GM23338 (cell line): ENCODE measurements at regions not wholly inside any gene's neighbourhood (a gene's known extent, or its start where the extent isn't known, plus 50 kb on each side); places are given as distances from the start of the nearest gene placed in this dataset.

Experiments used
- ATAC-seq: fragments of 200-7000 bp; cut with Tn5 transposase; 3 replicates; pipeline ENCODE4 v1.9.1; 2020
- DNase-seq: peaks from one replicate; pipeline ENCODE4 v3.0.0-alpha.2; 2015; ENCODE audit warnings: low spot score
- H2AFZ ChIP-seq: fragments of 200-600 bp; sonication (generic); 2 replicates; pipeline ENCODE4 v1.8.0; 2016; ENCODE audit warnings: antibody characterized with exemption, mild to moderate bottlenecking, moderate library complexity
- H3F3A ChIP-seq: fragments of 200-600 bp; sonication (generic); replicated peaks from 2 replicates; pipeline ENCODE4 v1.8.0; 2017; ENCODE audit warnings: antibody characterized with exemption, mixed run types, low read depth
- H3K27ac ChIP-seq: fragments of 200-600 bp; sonication (generic); 2 replicates; pipeline ENCODE4 v1.6.1; 2016; ENCODE audit warnings: low read depth
- H3K27me3 ChIP-seq: fragments of 200-600 bp; sonication (generic); 2 replicates; pipeline ENCODE4 v1.8.0; 2016; ENCODE audit warnings: mild to moderate bottlenecking, mixed run types, moderate library complexity; ENCODE audit not compliant: insufficient read depth
- H3K36me3 ChIP-seq: fragments of 200-600 bp; sonication (generic); 2 replicates; pipeline ENCODE4 v1.8.0; 2016; ENCODE audit warnings: mild to moderate bottlenecking; ENCODE audit not compliant: insufficient read depth
- H3K4me1 ChIP-seq: fragments of 200-600 bp; sonication (generic); 2 replicates; pipeline ENCODE4 v1.8.0; 2016; ENCODE audit warnings: mild to moderate bottlenecking, moderate library complexity; ENCODE audit not compliant: insufficient read depth
- H3K4me2 ChIP-seq: fragments of 200-600 bp; sonication (generic); 2 replicates; pipeline ENCODE4 v1.7.1; 2017; ENCODE audit warnings: mixed run types
- H3K4me3 ChIP-seq: fragments of 200-600 bp; sonication (generic); 2 replicates; pipeline ENCODE4 v1.6.1; 2016; ENCODE audit warnings: mixed run types
- H3K79me2 ChIP-seq: fragments of 200-600 bp; sonication (generic); replicated peaks from 2 replicates; pipeline ENCODE4 v1.8.0; 2017; ENCODE audit warnings: mild to moderate bottlenecking; ENCODE audit not compliant: insufficient read depth
- H3K9me2 ChIP-seq: fragments of 200-600 bp; sonication (generic); 2 replicates; pipeline ENCODE4 v1.8.0; 2017; ENCODE audit not compliant: insufficient read depth
- H4K20me1 ChIP-seq: fragments of 200-600 bp; sonication (generic); replicated peaks from 2 replicates; pipeline ENCODE4 v1.8.0; 2017; ENCODE audit warnings: mild to moderate bottlenecking; ENCODE audit not compliant: insufficient read depth
- H3K27ac Mint-ChIP-seq: 2 replicates; pipeline ENCODE4 v1.8.0; 2020; ENCODE audit warnings: inconsistent platforms, mild to moderate bottlenecking, moderate library complexity, mixed read lengths
- H3K27me3 Mint-ChIP-seq: 3 replicates; pipeline ENCODE4 v1.8.0; 2022; ENCODE audit warnings: low read depth, mild to moderate bottlenecking, moderate library complexity, mixed read lengths, inconsistent platforms; ENCODE audit not compliant: insufficient read depth, poor library complexity
- H3K36me3 Mint-ChIP-seq: 3 replicates; pipeline ENCODE4 v1.8.0; 2021; ENCODE audit warnings: low read depth, mild to moderate bottlenecking, inconsistent platforms, moderate library complexity, mixed read lengths
- H3K4me1 Mint-ChIP-seq: 3 replicates; pipeline ENCODE4 v1.8.0; 2020; ENCODE audit warnings: mild to moderate bottlenecking, inconsistent platforms, mixed read lengths
- H3K4me3 Mint-ChIP-seq: 3 replicates; pipeline ENCODE4 v1.8.0; 2021; ENCODE audit warnings: moderate library complexity, mild to moderate bottlenecking, inconsistent platforms, mixed read lengths
- H3K9me3 Mint-ChIP-seq: 3 replicates; pipeline ENCODE4 v1.8.0; 2020; ENCODE audit warnings: moderate library complexity, mild to moderate bottlenecking, inconsistent platforms, mixed read lengths
- CREB1 ChIP-seq: fragments of 250-450 bp; sonication (Bioruptor Pico); IDR thresholded peaks from 2 replicates; pipeline ENCODE4 v1.5.0; 2020; ENCODE audit warnings: low read depth, mild to moderate bottlenecking, moderate library complexity
- CTCF ChIP-seq, 2 experiments: fragments of 200-600 bp in 1 of 2; sonication (generic) in 1 of 2; conservative IDR thresholded peaks; 2 replicates each; pipeline versions ENCODE4 v1.5.1 to v1.6.1; 2016 to 2017; ENCODE audit warnings: antibody characterized with exemption in 2 of 2, low read depth in 2 of 2, mild to moderate bottlenecking in 2 of 2, moderate library complexity in 1 of 2
- ETS1 ChIP-seq: IDR thresholded peaks from 2 replicates; pipeline ENCODE4 v1.6.1; 2016; ENCODE audit warnings: antibody characterized with exemption
- EZH2 ChIP-seq: fragments of 200-600 bp; sonication (generic); IDR thresholded peaks from one replicate; pipeline ENCODE4 v1.8.0; 2017; ENCODE audit warnings: antibody characterized with exemption, mild to moderate bottlenecking, low read depth; ENCODE audit not compliant: unreplicated experiment
- NANOG ChIP-seq: IDR thresholded peaks from 2 replicates; pipeline ENCODE4 v1.6.1; 2016; ENCODE audit warnings: antibody characterized with exemption, borderline replicate concordance
- REST ChIP-seq: IDR thresholded peaks from one replicate; pipeline ENCODE4 v1.6.1; 2018; ENCODE audit warnings: antibody characterized with exemption; ENCODE audit not compliant: unreplicated experiment
- ZNF114 ChIP-seq: fragments of 250-450 bp; sonication (Bioruptor Pico); IDR thresholded peaks from 2 replicates; pipeline ENCODE4 v1.5.0; 2020; ENCODE audit warnings: mild to moderate bottlenecking, moderate library complexity
- ZNF331 ChIP-seq: fragments of 250-450 bp; sonication (Bioruptor Pico); IDR thresholded peaks from 2 replicates; pipeline ENCODE4 v1.5.0; 2020; ENCODE audit warnings: low read depth, mild to moderate bottlenecking, moderate library complexity

- TF ChIP-seq EZH2 (no peak), NANOG (no peak), ETS1 (no peak), CREB1 (no peak), CTCF (conservative IDR thresholded peaks at IDR 0.05; ENCODE audit: low read depth in 2 of 2) (no peak), ZNF114 (CRISPR knock-in tag) (no peak)
Measured at GRCh38 chr10:33688506-33688905, 354.0 kb upstream of the NRP1 start (continued).

GRCh38 chr10:33684211-33684611 lies 349.7 kb upstream of the NRP1 start:
- H3K4me1 Mint-ChIP-seq, result no peaks in the 10 kb centered on the region; the same call in 2 of the 3 replicates
- TF ChIP-seq ZNF331 (CRISPR knock-in tag) (no peak), NANOG (no peak), ZNF114 (CRISPR knock-in tag) (no peak), REST (no peak)
- peaks cover 16% of the 10 kb centered on the region; the same call in 2 of the 3 replicates for H3K9me3 Mint-ChIP-seq
- no peaks in the 10 kb centered on the region for H3K79me2 ChIP-seq
- H3K4me1 ChIP-seq, result 0 out of 2 replicates have a peak, but pooled peaks cover 4% of the 10 kb centered on the region
- peak overlapping the region; percentile 81 for H2AFZ ChIP-seq
- H3K4me3 ChIP-seq, result no peak overlapping the region
- H3K36me3 ChIP-seq, result 0 out of 2 replicates have a peak, but pooled peaks cover 7% of the 10 kb centered on the region
- peaks cover 13% of the 10 kb centered on the region; the same call in 1 of the 2 replicates for H3K9me2 ChIP-seq
- H4K20me1 ChIP-seq, result no peaks in the 10 kb centered on the region
- H3K36me3 Mint-ChIP-seq, result peaks cover 4% of the 10 kb centered on the region; the same call in 1 of the 3 replicates
- DNase-seq (no peak), ATAC-seq (no peak)
- H3K4me2 ChIP-seq, result no peak overlapping the region
- no peaks in the 10 kb centered on the region for H3K27me3 ChIP-seq
- peaks cover 3% of the 10 kb centered on the region for H3K27me3 Mint-ChIP-seq
- no peak overlapping the region for H3K27ac ChIP-seq
- H3K27ac Mint-ChIP-seq, result no peak overlapping the region
- H3F3A ChIP-seq, result no peaks in the 10 kb centered on the region
- H3K4me3 Mint-ChIP-seq, result no peak overlapping the region
